ENCODE measurements at regions not wholly inside any gene's neighbourhood (a gene's known extent, or its start where the extent isn't known, plus 50 kb on each side); places are given as distances from the start of the nearest gene placed in this dataset.

GRCh38 chr20:4350096-4350495 lies 101.0 kb upstream of the ADRA1D start:
- TF ChIP-seq, protein P1, sequence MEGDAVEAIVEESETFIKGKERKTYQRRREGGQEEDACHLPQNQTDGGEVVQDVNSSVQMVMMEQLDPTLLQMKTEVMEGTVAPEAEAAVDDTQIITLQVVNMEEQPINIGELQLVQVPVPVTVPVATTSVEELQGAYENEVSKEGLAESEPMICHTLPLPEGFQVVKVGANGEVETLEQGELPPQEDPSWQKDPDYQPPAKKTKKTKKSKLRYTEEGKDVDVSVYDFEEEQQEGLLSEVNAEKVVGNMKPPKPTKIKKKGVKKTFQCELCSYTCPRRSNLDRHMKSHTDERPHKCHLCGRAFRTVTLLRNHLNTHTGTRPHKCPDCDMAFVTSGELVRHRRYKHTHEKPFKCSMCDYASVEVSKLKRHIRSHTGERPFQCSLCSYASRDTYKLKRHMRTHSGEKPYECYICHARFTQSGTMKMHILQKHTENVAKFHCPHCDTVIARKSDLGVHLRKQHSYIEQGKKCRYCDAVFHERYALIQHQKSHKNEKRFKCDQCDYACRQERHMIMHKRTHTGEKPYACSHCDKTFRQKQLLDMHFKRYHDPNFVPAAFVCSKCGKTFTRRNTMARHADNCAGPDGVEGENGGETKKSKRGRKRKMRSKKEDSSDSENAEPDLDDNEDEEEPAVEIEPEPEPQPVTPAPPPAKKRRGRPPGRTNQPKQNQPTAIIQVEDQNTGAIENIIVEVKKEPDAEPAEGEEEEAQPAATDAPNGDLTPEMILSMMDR (IDR thresholded peaks at IDR 0.05 in 8 of 11, conservative IDR thresholded peaks at IDR 0.05 in 3 of 11), result no peak
- TF ChIP-seq POLR2A (IDR thresholded peaks at IDR 0.05), result no peak
- TF ChIP-seq POLR2AphosphoS5 (IDR thresholded peaks at IDR 0.05), result no peak
